Left renal cortex interstitium (tissue), 4 donors: ENCODE measurements at regions not wholly inside any gene's neighbourhood (a gene's known extent, or its start where the extent isn't known, plus 50 kb on each side); places are given as distances from the start of the nearest gene placed in this dataset.
A peak's percentile ranks its signal among the peaks of the same experiment; 100 is the strongest.

Source experiments
- DNase-seq, 4 donors: peaks; one replicate each; pipeline ENCODE4 v3.0.0-alpha.2; 2013; ENCODE audit warnings: low read depth in 4 of 4, low spot score in 2 of 4, missing footprints in 1 of 4

DNA sequence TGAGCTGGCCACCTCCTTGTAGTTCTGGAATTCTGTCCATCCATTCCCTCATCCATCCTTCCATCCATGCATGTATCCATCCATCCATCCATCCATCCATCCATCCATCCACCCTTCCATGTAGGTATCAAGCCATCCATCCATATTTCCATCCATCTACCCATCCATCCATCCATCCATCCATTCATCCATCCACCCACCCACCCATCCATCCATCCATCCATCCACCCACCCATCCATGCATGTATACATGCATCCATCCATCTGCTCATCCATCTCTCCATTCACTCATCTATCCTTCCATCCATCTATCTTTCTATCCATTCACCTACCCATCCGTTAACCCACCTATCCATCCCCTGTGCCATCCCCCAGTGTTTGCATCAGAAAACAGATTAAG is 153.6 kb upstream of the STX18 start:
- no peak for DNase-seq

GRCh38 chr4:4694827-4695226 is 153.0 kb upstream of the STX18 start:
- DNase-seq, result no peak

GRCh38 chr4:4694296-4694772 is 152.5 kb upstream of the STX18 start:
- DNase-seq, result peak in 2 of 4 donors; percentile 32 to 41

DNA sequence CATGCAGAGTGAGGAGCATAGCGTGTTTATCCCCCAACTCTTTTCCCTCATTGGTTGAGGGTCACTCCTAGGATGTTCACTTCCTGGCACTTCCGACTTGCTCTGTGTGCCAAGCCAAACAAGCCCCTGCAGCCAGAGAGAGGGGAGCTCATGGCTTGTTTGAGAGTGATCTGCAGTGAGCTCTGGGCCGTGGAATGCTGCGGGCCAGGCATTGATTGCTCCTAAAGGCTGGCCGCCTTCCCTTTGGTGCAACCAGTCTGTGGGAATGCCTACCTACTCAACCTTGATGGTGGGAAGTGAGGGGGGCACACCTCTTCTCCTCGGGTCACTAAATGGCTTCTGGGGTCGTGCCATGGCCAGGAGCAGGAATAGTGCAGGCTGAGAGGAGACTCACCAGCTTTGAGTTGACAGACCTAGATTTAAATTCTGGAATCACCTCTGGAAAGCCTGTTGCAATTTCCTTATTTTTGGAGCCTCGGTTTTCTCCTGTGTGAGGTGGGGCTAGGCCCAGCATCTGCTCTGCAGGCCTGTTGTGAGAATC is 152.0 kb upstream of the STX18 start:
- no peak for DNase-seq

DNA sequence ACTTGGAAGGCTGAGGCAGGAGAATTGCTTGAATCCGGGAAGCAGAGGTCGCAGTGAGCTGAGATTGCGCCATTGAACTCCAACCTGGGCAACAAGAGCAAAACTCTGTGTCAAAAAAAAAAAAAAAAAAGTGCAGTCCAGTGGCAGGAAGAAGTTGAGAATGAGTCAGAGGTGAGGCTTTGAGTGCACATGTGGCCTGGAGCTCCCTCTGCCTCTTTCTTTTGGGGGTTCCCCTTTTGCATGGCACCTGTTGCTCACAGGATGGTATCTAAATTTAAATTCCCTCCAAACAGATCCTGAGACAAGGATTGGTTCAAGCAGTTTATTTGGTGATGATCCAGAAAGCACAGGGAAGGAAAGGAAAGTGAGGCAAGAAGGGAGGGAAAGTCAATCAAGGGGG is 151.4 kb upstream of the STX18 start:
- no peak for DNase-seq

DNA sequence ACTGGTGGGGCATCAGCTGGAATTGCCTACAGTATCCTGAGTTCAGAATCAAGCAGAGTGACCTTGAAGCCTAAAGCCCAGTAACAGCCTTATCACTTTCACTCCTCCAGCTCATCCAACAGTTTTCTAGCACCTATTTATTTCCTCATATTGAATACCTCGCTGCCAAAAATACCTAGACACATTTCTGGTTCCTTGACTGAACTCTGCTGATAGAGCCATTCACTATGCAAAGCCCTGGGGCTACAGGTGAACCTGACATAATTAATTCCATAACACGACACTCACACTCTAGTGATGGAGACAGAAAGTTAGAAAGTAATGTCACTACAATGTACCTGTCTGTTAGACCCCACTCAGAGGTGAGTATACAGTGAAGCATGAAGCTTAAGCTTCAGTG is 149.0 kb upstream of the STX18 start:
- DNase-seq, result no peak

DNA sequence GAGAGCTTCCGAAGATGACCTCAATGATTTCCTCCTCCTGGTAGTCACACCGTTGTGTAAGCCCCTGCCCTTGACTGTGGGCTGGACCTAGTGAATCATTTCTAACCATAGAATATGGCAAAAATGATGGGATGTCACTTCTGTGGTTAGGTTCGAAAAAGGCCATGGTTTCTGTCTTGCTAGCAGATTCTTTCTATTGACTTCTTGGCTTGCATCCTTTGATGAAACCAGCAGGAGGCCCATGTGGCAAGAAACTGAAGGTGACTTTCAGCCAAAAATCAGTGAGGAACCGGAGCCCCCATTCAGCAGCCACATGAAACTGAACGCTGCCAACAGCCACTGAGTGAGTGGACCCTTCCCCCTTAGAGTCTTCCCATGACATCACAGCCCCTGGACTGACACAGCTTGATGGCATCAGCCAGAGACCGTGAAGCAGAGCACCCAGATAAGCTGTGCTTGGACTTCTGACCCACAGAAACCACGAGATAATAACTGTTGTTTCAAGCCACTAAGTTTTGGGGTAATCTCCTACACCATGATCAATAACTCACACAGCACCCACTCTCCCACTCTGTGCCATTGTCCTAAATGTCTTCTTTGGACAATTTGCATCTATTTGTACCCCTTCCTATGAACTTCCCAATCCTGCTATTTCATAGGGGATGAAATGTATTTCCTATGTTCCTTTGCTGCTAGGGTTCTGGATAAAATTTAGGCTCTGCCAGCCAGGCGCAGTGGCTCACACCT is 148.0 kb upstream of the STX18 start:
- no peak for DNase-seq

DNA sequence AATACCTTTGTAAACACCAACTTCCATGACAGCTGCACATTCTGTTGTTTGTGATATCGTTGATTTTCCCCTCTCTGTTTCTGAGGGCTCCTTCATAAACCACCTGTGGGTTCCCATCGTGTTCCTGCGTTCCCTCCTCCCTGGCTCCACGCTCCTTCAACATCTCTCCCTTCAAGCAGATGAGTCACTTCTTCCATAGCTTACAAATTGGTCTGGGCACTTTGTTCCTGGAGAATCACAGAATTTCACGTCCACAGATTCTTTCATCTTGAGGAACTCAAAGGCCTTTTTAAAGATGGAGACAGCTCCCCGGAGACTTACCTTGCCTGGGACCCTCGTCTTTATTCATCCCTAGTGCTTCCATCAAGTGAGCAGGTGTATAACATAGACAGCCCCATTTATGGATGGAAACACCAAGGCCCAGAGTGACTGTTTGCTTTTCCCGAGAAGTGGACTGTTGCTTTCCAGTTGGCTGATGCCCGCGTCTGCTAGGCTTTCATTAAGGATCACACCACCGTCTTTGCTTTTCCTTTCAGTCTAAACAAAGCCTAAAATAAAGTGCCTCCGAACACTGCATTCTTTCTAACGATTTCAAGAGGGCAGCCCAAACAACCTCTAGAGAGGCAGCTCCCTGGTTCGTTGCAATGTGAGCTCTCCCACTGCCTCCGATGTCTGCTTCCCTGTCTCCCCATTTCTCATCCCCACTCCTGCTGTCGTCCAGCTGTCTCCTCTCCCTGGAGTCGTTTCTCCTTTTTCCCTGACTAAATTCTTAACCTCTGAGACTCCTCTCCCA is 146.3 kb upstream of the STX18 start:
- DNase-seq, result no peak

DNA sequence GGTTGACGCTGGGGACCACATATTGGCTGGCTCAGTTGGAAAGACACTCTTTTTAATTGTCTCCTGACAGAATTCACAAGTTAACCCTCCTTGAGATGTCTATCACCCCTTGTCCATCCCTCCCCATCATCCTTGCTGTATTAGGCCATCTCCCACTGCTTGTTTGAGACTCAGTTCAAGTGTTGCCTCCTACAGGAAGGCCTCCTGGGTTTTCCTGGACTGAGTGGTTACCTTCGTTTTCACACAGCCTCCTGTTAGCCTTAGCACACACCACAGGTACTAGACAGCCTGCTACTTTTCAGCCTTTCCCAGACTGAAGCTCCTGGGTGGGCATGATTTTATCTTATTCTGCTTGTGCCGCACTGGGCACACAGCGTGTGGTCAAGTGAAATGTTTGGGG is 145.3 kb upstream of the STX18 start:
- DNase-seq, result no peak

- DNase-seq, result no peak
Measured at GRCh38 chr4:4685810-4686795, 144.3 kb upstream of the STX18 start.

DNA sequence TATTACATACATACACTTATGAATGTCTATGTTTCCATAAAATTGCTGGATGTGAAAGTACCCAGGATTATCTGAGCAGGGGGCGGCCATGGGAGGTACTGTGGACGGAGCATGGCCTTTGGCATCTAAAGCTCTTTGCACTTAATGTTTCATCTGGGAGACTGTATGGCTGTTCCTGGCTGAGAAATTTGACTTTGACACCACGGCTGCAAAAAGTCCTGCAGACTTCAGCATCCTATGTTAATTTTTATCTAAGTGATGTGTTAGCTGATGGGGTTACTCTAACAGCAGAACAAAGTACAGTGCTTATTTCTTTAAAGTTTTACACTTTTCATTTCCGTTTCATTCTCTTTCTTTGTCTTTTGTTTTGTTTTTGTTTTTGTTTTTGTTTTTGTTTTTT is 139.8 kb upstream of the STX18 start:
- no peak for DNase-seq

DNA sequence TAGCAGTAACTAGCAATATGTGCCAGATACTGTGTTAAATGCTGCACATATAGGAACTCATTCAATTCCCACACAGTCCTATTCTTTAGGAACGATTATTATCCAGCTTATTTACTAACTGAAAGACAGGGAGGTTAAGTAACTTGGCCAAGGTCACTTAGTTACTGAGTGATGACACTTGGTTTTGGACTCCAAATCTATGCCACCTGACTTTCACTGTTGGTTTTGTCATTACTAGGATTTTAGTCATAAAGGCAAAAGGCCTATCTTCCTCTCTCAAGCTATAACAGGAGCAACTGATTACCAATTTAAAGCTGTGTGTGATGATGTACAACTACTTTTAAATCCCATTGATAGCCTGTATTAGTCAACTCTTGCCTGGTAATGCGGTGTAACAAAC is 138.9 kb upstream of the STX18 start:
- no peak for DNase-seq

DNA sequence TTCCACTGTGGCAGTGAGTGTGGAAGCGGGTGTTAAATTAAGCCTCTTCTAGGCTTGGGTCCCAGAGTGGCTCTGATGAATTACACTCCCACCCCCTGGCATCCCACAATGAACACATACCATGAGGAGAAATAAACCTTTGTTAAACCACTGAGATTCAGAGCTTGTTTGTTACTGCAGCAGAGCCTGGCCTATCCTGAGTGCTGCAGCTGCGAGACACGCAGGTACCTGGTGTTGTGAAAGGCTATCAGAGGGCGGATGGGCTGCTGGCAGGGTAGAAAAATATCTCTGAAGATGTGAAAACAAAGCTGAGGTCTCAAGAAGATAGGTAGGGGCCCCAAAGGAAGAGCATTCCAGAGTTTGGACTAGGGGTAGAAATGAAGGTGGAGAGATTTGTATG is 138.4 kb upstream of the STX18 start:
- DNase-seq, result no peak

- DNase-seq, result no peak
Measured at GRCh38 chr4:4677556-4678522, 136.0 kb upstream of the STX18 start.

GRCh38 chr4:4675641-4676040 is 133.8 kb upstream of the STX18 start:
- DNase-seq, result no peak

DNA sequence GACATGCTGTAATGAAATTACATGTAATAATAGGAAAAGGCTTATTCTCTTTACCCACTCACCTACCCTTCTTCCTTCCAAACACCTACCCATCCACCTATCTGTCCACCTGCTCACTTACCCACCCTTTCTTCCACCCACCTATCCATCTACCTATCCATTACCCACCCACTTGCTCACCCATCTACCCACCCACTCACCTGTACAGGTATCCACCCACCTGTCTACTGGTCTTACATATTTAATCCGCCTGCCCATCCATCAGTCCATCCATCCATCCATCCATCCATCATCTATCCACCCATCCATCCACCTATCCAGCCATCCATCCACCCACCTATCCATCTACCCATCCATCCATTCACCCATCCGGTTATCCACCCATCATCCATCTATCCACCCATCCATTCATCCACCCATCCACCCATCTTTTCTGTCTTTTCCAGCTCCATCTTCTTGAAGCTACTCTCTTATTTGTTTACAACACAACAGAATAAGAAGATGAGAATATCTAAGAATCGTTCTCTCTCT is 133.3 kb upstream of the STX18 start:
- no peak for DNase-seq

- DNase-seq, result no peak
Measured at GRCh38 chr4:4673070-4673469, 131.2 kb upstream of the STX18 start.

- DNase-seq, result no peak
Measured at GRCh38 chr4:4672402-4672801, 130.6 kb upstream of the STX18 start.

DNA sequence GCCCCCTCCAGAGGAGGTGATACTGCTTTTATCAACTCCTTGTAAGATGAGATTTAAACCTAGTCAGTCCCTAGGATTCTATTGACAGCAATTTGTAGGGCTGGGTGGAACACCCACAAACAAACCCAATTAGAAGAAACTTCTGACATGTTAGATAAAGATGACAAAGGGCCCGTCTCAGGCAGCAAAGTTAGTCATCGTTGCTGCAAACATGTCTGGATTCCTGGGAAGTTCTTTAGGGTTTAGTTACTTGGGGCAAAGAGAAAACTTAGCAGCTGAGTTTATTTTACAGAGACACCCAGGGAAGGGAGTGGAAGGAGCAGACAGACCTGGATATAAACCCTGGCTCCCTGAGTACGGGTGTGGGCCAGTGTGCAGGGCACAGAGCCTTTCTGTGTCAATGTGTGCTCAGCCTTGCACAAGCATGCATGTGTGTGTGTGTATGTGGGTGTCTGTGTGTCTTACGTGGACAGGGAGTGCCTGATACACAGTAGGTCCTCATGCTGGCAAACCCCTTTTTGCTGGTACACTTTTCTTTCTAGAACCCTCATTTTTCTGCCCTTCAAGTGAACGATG is 130.0 kb upstream of the STX18 start:
- no peak for DNase-seq
